ENCODE measurements at regions not wholly inside any gene's neighbourhood (a gene's known extent, or its start where the extent isn't known, plus 50 kb on each side); places are given as distances from the start of the nearest gene placed in this dataset.
A peak's percentile ranks its signal among the peaks of the same experiment; 100 is the strongest.

GRCh38 chr3:24769918-24770317 is 275.3 kb upstream of the THRB start:
- H3K4me3 ChIP-seq (ENCODE audit: low read depth, low read length), result no peak overlapping the region
- TF ChIP-seq, protein P1, sequence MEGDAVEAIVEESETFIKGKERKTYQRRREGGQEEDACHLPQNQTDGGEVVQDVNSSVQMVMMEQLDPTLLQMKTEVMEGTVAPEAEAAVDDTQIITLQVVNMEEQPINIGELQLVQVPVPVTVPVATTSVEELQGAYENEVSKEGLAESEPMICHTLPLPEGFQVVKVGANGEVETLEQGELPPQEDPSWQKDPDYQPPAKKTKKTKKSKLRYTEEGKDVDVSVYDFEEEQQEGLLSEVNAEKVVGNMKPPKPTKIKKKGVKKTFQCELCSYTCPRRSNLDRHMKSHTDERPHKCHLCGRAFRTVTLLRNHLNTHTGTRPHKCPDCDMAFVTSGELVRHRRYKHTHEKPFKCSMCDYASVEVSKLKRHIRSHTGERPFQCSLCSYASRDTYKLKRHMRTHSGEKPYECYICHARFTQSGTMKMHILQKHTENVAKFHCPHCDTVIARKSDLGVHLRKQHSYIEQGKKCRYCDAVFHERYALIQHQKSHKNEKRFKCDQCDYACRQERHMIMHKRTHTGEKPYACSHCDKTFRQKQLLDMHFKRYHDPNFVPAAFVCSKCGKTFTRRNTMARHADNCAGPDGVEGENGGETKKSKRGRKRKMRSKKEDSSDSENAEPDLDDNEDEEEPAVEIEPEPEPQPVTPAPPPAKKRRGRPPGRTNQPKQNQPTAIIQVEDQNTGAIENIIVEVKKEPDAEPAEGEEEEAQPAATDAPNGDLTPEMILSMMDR (IDR thresholded peaks at IDR 0.05; ENCODE audit: borderline replicate concordance, insufficient read depth, low read depth, low read length), result no peak

- TF ChIP-seq, protein P1 (IDR thresholded peaks at IDR 0.05; ENCODE audit: borderline replicate concordance, insufficient read depth, low read depth, low read length), result peak; percentile 59
- H3K4me3 ChIP-seq (ENCODE audit: low read depth, low read length), result no peak overlapping the region
Observed at GRCh38 chr3:24773798-24774197, 279.1 kb upstream of the THRB start.

DNA sequence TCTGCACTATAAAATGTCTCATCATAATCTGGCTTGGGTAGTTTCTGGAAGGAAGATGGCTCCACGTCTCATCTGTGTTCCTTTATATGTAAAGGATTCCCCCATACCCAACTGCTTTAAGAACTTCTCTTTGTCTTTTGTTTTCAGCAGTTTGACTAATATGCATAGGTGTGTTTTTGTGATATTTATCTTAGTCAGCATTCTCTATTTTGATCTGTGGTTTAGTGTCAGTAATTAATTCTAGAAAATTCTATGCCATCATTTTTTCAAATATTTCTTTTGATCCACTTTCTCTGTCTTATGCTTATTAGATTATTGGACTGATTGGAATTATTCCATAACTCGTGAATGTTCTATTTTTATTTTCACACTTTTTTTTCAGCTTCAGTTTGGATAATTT is 286.3 kb upstream of the THRB start:
- TF ChIP-seq, protein P1 (IDR thresholded peaks at IDR 0.05; ENCODE audit: borderline replicate concordance, insufficient read depth, low read depth, low read length), result no peak
- no peak overlapping the region for H3K4me3 ChIP-seq (ENCODE audit: low read depth, low read length)

DNA sequence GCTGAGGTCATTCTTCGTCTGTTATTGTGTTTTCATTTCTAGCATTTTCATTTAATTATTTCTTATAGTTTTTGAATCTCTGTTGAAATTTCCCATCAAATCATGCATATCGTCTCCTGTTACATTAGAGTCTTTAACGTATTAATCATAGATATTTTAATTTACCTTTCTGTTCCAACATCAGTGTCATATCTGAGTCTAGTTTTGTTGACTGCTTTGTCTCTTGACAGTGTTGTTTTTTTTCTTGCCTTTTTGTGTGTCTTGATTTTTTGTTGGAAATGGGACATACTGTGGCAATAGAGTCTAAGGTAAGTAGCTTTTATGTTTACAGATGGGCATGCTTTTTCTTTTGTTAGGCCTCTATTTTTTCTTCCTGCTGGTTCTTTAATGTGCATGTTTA is 286.8 kb upstream of the THRB start:
- no peak overlapping the region for H3K4me3 ChIP-seq (ENCODE audit: low read depth, low read length)
- TF ChIP-seq, protein P1 (IDR thresholded peaks at IDR 0.05; ENCODE audit: borderline replicate concordance, insufficient read depth, low read depth, low read length), result no peak

DNA sequence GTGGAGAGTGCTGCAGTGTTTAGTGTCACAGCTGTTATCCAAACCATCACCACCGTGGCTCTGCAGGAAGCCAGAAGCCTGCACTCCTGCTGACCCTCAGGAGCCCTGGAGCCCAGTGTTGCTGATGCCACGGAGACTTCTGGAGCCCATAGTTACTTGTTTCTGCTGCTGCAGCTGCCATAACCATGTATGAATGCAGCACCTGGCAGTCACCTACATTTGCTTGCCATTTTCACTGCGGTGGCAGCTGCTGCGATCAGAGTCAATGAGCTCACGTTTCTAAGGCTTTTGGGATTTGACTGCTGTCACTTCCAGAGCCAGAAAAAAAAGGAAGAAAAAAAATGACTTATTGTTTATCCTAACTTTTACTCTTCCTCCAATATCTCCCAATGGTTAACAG is 299.2 kb upstream of the THRB start:
- TF ChIP-seq, protein P1 (IDR thresholded peaks at IDR 0.05; ENCODE audit: borderline replicate concordance, insufficient read depth, low read depth, low read length), result no peak
- H3K4me3 ChIP-seq (ENCODE audit: low read depth, low read length), result no peak overlapping the region

DNA sequence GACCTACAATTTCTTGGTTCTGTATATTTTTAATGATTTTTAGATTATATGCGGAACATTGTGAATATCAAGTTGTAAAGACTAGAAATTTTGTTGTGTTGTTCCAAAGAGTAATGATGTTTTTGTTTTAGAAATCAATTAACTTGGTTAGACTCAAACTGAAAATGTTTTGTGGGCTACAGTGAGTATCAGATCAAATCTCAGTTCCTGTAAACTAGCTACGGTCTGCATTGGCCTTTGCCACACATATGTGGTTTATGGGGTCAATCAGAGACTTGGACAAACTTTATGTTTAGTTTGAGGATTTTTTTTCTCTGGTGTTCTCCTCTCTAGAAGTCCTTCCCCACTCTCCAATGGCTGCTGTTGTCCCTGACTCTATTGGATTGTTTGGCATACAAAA is 308.0 kb upstream of the THRB start:
- TF ChIP-seq, protein P1 (IDR thresholded peaks at IDR 0.05; ENCODE audit: borderline replicate concordance, insufficient read depth, low read depth, low read length), result no peak
- H3K4me3 ChIP-seq (ENCODE audit: low read depth, low read length), result no peak overlapping the region

GRCh38 chr3:24804095-24804494 is 309.4 kb upstream of the THRB start:
- TF ChIP-seq, protein P1 (IDR thresholded peaks at IDR 0.05; ENCODE audit: borderline replicate concordance, insufficient read depth, low read depth, low read length), result no peak

More at GRCh38 chr3:24804095-24804494, 309.4 kb upstream of the THRB start:
- no peak overlapping the region for H3K4me3 ChIP-seq (ENCODE audit: low read depth, low read length)
